NB4 (cell line): ENCODE measurements at regions not wholly inside any gene's neighbourhood (a gene's known extent, or its start where the extent isn't known, plus 50 kb on each side); places are given as distances from the start of the nearest gene placed in this dataset.

ENCODE experiments used
- CTCF ChIP-seq: IDR thresholded peaks from one replicate; pipeline ENCODE4 v1.5.1; 2012; ENCODE audit warnings: low read depth, low read length
- MAX ChIP-seq: IDR thresholded peaks from 2 replicates; pipeline ENCODE4 v1.6.1; 2011; ENCODE audit warnings: low read depth, low read length
- MYC ChIP-seq: IDR thresholded peaks from 2 replicates; pipeline ENCODE4 v1.6.1; 2011; ENCODE audit warnings: low read depth, low read length
- POLR2A ChIP-seq: IDR thresholded peaks from 2 replicates; pipeline ENCODE4 v1.6.1; 2011; ENCODE audit warnings: mild to moderate bottlenecking; ENCODE audit not compliant: insufficient read length; ENCODE audit errors: extremely low read depth

- TF ChIP-seq CTCF (no peak), POLR2A (no peak), MYC (no peak), MAX (no peak)
Observed at GRCh38 chr17:70408768-70409167, 239.4 kb downstream of the KCNJ2 start.
